HG03280 (cell line): ENCODE measurements at regions not wholly inside any gene's neighbourhood (a gene's known extent, or its start where the extent isn't known, plus 50 kb on each side); places are given as distances from the start of the nearest gene placed in this dataset.

Source experiments
- ATAC-seq: cut with Tn5 transposase; IDR thresholded peaks from one replicate; pipeline ENCODE4 v1.9.1; 2021; ENCODE audit warnings: mild to moderate bottlenecking, moderate library complexity; ENCODE audit not compliant: unreplicated experiment

DNA sequence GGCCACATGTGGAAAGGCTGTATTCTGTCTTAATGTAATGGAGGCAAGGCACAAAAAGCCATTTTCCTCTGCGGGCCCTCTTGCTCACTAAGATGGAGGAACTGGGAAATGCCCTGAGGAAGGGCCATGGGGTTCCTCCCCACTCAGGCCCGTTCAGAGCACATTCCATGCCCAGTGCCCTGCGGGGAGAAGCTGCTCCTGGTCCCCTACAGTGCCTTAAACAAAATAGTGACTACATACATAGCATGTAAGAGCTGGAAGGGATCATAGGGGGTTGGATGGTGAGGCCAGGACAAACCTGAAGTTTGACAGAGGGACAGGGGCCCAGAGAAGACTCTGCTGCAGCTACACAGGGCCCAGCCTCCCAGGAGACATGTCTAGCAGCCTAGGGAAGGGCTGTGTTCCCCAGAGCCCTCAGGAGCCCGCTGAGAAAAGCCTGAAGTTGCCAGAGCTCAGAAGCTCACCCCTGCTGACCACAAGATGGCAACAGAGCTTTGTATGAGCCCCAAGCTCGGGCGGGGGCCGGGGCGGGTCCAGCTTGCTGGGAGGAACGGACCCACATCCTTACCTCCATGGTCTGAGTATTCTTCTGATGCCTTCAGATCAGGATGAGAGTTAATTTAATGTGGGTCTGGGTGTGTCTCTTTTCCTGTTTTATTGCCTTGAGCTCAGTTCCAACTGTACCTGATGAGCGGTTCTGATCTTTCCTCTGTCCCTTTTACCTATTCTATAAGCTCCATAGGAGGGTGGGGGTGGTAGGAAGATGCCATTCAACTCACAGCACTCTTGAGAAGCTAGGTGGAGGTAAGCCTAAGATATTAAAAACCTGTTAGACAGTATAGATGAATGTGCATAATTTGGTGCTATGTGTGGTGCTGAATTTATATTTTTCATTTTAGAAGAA lies 242.9 kb downstream of the CDC5L start:
- no peak for ATAC-seq

DNA sequence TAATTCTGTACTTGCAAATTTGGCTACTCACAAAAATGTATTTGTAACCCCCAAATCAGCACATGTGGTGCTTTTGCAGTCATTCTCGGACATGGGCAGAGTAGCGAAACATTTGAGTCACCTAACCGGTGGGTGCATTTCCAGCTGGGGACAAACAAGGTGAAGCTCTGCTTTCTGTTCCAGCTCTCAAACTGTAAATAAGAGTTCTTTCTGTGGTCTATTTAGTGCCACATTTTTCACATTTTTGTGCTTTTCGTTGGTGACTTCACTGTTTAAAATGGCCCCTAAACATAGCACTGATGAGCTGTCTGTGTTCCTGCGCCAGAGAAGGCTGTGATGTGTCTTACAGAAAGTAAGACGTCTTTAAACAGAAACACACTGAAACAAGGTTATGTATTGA lies 244.5 kb downstream of the CDC5L start:
- no peak for ATAC-seq

DNA sequence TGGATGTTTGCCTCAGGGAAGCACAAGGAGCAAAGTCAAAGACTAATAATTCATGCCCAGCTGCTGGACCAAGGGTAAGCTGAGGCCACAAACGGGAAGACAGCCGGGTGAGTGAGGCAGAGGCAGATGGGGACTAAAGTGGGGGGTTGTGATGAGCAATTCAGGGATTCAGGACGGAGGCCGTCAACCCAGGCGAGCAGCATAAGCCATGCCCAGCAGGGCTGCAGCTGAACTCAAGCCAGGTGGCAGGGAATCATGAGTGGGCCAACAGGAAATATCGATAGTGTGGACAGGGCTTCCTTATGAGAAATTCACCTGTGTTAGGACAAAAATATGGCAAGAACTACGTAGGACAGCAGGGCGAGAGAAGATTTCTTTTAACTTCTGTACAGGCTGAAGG lies 246.8 kb downstream of the CDC5L start:
- no peak for ATAC-seq

DNA sequence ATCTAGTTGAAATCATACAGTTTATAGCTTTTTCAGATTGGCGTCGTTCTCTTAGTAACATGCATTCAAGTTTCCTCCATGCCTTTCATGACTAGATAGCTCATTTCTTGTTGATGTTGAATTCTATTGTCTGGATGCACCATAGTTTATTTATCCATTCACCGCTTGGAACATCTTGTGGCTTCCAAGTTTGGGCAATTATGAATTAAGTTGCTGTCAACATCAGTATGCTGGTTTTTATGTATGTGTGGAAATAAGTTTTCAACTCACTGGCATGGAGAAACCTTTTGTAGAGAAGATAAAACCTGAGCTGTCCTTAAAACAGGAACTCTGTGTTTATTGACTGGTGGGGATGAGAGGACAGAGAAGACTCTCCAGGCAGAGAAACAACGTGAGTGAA lies 248.0 kb downstream of the CDC5L start:
- no peak for ATAC-seq

DNA sequence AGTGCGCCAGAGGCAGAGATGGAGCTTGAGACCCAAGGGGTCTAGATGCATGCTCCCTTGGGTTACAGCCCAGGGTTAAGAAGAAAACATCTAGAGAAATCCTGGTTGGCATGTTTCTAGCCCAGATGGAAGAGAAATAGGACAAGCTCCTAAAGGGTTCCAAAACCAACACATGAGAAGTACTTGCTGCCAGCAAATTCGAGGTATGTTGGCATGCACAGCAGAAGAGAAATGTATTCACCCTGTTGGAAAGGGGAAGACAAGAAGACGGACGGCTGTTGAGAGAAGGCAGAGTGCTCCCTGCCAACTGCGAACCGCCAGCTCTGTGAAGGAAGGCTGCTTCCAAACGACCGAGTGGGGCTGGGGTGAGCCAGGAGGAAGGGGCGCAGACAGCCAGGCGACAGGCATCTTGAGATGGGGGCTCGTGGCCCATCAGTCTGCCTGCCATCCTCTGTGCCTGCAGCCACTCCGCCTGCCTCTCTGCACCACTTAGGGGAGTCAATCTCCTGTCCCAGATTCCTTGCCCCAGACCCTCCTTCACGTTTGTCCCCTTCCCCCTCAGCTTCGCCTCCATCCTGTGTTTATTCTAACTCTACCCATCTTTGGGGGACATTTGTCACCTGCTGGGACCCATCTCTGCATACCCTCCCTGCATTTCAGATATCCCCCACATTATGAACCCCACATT lies 249.2 kb downstream of the CDC5L start:
- no peak for ATAC-seq

DNA sequence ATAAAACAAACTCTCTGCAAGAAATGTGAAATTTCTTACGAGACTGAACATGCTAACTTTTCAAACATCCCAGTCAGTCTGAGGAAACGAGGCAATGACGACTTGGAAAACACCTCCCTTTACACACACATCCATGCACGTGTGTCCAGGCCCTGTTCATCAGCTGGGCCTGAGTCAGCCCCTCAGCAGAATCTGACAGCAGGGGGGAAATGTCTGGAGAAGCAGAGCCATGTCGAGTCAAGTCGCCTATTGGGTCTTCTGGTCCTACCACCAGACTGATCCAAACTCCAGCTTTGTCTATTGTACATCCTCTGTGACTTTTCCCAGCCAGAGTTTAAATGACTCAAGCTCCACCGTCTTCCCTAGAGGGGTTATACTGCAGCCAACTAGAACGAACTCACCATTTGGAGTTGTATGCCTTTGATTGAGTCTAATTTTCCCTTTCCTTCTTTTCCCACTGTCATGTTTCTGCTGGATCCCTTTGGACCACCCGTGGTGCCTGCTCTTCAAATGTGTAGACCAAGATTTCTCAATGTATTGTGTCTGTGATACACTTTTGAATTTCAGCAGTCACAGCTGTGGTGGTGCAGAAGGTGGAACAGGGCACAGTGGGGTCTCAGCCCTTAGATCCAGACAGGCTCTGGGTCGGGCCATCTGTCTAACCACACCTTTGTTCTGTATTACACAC lies 254.0 kb downstream of the CDC5L start:
- ATAC-seq = no peak

DNA sequence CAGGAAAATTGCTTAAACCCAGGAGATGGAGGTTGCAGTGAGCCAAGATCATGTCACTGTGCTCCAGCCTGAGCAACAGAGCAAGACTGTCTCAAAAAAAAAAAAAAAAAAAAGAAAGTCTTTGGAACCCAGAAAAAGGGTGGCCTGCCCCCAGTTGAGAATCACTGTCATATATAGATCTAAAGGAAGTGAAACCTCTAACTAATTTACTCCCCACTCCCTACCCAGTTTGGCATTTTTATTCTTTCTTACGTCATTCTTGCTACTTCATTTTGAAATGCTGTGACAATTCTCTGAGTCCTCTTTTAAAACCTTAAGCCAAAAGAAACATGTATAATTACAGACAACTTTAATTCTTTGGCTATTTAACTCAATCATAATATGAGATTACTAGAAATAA lies 254.8 kb downstream of the CDC5L start:
- no peak for ATAC-seq

DNA sequence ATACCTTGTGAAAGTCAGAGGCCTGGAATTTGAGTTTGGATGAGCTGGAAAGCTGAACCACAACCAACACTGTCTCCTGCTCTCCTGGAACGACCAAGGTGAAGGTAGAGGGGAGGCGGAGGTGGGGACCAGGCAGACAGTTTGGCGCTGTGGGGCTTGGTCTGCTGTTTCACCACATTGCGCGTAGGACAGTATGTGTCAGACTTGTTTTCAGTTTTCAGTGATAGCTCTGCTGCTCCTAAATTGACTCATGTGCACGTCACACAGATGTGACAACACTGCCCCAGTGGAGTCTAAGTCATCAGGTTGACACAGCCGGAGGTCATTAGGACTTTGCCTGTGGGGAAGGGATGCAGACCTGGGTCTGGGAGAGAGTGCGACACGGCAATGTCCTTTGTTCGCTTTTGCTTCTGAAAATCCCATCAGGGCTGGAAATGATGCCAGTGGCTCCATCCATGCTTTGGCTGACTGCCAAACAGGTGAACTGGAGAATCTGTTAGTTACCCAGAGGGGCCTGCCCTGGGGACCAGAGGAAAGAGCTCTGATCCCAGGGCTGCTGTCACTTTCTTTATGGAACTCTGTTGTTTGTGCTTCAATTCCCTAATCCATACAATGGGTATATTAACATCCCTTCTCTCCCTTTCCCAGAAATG lies 255.5 kb downstream of the CDC5L start:
- ATAC-seq = no peak

DNA sequence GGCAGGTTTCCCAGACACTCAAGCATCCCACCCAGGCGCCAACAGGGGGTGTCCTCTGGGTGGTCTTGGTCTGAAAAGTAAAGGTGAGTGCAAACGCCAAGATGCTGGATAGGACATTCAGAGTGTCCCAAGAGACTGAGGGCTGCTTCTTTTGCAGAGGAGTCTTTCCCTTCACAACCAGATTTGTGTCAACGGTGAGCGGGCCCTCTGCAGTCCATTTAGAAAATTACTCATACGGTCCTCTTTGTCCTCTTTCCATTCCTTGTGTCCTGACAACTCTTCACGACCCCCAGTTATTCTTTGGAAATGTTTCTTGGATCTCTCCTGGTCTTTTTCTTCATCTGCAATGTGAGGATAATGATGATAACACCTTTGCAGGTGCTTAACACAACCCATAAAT lies 257.8 kb downstream of the CDC5L start:
- no peak for ATAC-seq

DNA sequence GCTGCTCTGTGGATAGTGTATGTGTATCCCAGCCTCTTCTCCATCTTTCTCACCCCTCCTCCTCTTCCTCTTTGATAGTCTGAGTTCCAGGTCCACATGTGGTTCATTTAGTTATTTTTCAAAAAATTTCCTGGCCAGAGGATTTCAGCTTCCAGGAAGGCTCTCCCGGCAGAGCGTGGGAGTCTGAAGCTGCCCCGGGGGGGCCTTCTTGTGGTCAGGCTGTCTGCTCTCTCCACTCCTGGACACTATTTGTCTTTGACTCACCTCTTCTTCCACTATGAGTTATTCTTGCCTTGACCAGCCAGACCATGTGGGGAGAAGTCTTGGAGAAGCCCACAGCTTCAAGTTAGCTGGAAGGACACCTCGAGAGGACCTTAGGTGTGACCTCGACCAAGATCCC lies 258.8 kb downstream of the CDC5L start:
- no peak for ATAC-seq

DNA sequence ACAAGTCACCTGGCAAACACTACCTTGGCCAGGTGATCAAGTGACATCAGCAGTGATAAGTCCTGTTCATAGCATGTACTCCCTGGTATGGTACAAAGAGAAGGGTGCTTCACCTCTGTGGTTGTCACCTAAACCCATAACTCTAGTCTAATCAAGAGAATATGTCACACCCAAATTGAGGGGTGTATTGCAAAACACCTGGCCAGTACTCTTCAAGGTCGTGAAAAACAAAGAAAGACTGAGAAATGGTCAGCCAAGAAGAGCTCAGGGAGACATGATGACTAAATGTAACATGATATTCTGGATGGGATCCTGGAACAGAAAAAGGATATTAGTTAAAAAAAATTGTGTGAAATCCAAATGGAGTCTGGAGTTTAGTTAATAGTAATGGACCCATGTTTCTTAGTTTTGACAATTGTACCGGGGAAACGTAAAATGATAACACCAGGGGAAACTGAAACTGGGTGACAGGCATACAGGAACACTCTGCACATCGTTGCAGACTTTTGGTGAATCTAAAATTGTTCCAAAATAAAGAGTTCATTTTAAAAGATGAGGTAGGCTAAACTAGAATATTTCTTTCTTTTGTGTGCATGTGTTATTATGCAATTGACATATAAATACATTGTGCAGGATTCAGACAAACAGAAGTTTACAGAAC lies 262.0 kb downstream of the CDC5L start:
- ATAC-seq = no peak

DNA sequence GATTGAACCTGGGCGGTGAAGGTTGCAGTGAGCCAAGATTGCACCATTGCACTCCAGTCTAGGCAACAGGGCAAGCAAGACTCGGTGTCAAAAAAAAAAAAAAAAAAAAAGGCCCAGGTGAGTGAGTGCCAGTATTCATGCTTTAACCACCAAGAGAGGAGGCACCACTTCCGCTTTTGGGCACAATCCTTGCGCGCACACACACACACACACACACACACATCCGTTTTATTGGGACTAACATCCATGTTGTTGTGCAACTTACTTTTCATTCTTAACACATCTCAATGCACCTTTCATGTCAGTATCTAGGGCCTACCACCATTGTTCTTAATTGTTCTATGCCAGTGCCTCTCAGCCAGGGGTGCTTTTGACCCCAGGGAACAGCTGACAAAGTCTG lies 263.0 kb downstream of the CDC5L start:
- no peak for ATAC-seq

DNA sequence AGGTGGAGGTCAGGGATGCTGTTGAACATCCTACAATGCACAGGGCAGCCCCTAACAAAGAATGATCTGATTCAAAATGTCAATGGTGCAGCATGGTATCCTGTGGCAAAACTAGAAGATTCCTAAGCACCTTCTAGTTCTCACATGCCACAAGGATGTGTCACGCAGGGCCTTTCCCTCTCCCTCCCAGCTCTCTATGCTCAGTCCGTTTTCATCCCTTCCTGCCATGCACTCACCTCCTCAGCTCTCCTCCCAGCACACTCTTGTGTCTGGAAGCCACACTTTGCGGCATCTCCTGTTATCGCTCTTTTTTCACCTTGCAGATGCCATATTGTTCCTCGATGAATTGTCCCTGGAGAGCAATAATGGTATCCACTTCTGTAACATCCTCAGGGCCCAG lies 263.4 kb downstream of the CDC5L start:
- ATAC-seq = no peak

DNA sequence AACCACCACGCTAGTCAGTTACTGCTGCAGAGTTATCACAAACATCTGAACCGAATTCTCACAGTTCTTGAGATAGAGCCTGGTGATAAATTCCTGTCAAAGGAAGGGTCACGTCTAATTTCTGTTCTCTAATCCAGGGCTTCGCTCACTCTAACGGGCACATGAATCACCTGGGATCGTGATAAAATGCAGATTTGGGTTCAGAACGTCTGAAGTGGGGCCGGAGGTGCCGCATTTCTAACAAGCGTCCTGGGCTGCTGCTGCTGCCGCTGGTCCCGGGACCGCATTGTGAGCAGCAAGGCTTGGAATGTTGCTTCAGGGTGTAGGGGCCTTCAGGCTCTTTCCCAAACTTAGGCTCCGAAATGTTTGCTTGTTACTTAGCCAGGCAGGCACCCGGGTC lies 264.1 kb downstream of the CDC5L start:
- no peak for ATAC-seq

DNA sequence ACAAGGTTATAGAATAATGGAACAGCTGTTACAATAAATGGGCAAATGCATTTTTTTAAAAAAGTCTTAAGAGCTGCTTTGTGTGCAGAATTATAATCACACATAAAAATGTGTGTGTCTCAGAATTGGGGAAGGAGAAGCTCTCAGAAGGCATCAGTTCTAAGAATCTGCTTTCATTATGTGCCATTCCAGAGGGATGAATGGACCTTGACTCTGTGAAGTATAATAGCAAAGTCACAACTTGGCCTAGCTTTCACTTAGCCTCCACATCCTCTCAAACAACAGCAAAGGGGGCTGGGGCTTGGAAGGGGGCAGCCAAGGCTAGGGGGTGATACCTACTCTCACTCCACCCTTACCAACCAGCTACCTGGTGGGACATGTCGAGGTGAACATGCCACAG lies 265.0 kb downstream of the CDC5L start:
- ATAC-seq = no peak

DNA sequence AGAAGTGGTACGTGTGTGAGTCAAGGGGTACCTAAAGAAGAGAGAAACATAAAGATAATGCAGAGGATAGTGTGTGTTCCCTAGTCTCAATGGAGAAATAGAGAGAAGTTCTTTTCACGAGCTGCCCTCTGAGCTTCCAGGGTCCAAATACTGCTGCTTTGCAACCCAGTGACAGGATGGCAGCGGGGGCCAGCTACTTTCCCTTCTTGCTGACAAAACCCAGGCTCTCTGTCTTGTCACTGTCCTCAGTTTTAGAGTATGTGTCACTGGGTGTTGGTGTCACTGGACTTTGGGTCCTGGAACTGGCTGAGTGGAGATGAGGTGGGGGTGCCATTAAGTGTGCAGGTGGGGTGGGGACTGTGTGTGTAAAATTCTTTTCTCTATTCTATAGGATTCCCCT lies 265.6 kb downstream of the CDC5L start:
- ATAC-seq = no peak

DNA sequence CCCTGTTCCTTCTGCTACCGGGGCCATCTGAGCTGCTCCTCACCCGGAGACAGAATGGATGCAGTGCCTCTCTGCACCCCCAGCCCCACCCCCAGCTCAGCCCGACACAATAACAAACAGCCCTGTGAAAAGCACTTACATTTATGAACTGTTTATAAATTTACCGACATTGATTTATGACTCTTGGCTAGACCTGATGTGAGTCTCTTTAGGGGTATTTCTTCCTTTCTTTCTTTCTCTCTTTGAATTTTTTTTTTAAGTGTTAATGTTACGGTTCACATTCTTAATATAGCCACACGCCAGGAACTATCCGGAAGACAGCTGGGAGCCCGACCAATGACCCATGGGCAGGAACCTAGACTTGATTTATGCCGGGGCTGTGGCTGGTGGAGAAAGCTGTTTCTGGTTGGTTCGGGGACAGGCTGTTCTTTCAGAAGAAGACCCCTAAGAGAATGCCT lies 266.3 kb downstream of the CDC5L start:
- ATAC-seq = no peak

DNA sequence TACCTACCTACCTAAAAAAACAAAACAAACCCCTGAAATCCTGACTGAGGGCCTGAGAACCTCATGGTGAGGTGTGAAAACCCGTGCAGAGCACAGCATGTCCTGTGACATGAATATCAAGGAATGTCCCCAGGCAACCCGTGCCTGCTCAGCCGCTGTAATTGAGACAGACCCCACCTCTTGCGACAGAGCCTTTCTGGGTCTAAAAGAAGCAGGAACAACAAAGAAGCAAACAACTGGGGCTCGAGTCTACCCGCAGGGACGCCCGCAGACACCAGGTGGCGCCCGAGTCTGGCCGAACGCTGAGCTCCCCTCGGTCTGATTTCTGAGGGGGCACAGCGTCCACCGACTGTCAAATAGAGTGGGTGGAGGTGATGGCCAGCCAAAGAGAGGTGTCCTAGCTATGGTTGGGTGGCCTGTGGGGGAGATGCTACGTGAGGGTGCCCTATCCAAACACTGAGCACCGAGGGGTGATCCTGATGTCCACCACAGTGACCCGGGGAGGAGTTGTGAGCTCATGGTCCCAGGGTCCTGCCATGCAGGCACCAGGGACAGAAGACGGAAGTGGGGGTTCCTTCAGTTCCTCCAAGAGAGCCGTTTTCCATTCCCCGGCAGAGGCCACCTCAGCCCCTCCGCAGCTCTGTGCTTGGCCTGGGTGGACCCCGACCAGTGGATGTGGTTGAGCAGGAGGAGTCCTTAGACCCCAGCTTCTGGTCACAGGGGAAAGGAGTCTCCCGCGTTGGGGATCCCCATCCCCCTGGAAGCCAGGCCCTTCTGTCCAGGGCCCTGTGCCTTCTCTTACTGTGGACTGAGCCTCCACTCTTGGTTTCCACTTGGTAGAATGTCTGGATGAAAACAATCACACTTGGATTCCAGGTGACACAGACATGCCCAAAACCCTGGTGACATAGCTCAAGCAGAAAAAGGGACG lies 268.2 kb downstream of the CDC5L start:
- peak; percentile 62 for ATAC-seq

DNA sequence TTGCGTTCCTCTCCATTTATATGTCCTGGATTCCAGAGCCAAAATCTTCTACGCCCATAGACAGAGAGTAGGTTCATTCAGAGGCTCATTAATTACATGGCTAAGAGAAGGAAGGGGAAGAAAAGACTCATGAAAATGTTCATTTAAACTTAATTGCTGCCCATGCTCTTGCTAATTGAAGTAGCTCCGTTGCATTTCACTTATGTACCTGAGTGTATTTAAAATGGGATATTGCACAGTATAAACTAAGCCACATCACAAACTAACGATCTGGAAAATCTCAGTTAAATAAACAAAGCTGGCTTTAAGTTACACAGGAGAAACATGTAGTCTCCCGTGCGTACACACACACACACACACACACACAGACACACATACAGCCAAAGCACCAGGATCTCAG lies 269.2 kb downstream of the CDC5L start:
- no peak for ATAC-seq
